ENCODE measurements at regions not wholly inside any gene's neighbourhood (a gene's known extent, or its start where the extent isn't known, plus 50 kb on each side); places are given as distances from the start of the nearest gene placed in this dataset.

- POLR2A ChIA-PET, result no interaction called here
- 0% methylated on average over 4 of the region's 4 CpGs for WGBS (ENCODE audit: low lambda C conversion rate)
Measured at GRCh38 chr1:190708418-190709057, 230.9 kb upstream of the BRINP3 start.

GRCh38 chr1:190711069-190711468, 233.4 kb upstream of the BRINP3 start:
- no peaks in the 10 kb centered on the region for H3K27me3 ChIP-seq (ENCODE audit: control insufficient read depth in 1 of 2, insufficient read depth in 2 of 2, low read length in 2 of 2)
- no TSS peak for BruUV-seq (replicated peaks)
- TF ChIP-seq, protein P1, sequence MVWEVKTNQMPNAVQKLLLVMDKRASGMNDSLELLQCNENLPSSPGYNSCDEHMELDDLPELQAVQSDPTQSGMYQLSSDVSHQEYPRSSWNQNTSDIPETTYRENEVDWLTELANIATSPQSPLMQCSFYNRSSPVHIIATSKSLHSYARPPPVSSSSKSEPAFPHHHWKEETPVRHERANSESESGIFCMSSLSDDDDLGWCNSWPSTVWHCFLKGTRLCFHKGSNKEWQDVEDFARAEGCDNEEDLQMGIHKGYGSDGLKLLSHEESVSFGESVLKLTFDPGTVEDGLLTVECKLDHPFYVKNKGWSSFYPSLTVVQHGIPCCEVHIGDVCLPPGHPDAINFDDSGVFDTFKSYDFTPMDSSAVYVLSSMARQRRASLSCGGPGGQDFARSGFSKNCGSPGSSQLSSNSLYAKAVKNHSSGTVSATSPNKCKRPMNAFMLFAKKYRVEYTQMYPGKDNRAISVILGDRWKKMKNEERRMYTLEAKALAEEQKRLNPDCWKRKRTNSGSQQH (CRISPR knock-in tag; IDR thresholded peaks at IDR 0.05; ENCODE audit: low read depth), result no peak
- TF ChIP-seq ATF3 (CRISPR knock-in tag; IDR thresholded peaks at IDR 0.05), result no peak
- H3K27ac ChIP-seq (ENCODE audit: extremely low read length, insufficient read depth, low read length), result no peak overlapping the region
- H3K36me3 ChIP-seq (replicated peaks in 1 of 2; ENCODE audit: control insufficient read depth in 1 of 2, insufficient read depth in 2 of 2, low read length in 2 of 2), result no peaks in the 10 kb centered on the region
- no peaks in the 10 kb centered on the region for H3K79me2 ChIP-seq (ENCODE audit: insufficient read depth, low read length)
- CTCF ChIA-PET (ENCODE audit: low intra/inter-chr PET ratio, low total read pairs), result no interaction called here
- no peak overlapping the region for H3K4me3 ChIP-seq (replicated peaks in 1 of 3; ENCODE audit: insufficient read depth in 1 of 3, low read depth in 2 of 3, low read length in 3 of 3)
- POLR2A ChIA-PET, result no interaction called here
- H3K4me1 ChIP-seq (ENCODE audit: insufficient read depth, low read length), result no peaks in the 10 kb centered on the region
- H3K9ac ChIP-seq (ENCODE audit: insufficient read depth, low read depth, low read length), result no peak overlapping the region
- in situ Hi-C loops (cut with HindIII; ENCODE audit: extremely low pct_ligation_motif_present, low pct_unique_long_range_greater_than_20kb) (no loop called here), intact Hi-C loops (cut with micrococcal nuclease; ENCODE audit: unreplicated experiment) (no loop called here)
- H2AFZ ChIP-seq (ENCODE audit: low read length), result no peak overlapping the region
- FAIRE-seq, result no peak
- H4K20me1 ChIP-seq (ENCODE audit: insufficient read depth, low read length), result no peaks in the 10 kb centered on the region
- H3K9me3 ChIP-seq (ENCODE audit: low read length), result no peaks in the 10 kb centered on the region
- no peak for DNase-seq (ENCODE audit: low spot score)
- no peak for ATAC-seq
- no peak overlapping the region for H3K4me2 ChIP-seq (ENCODE audit: low read depth, low read length)

More at GRCh38 chr1:190708418-190709057, 230.9 kb upstream of the BRINP3 start:
- no peaks in the 10 kb centered on the region for H3K27me3 ChIP-seq (ENCODE audit: control insufficient read depth in 1 of 2, insufficient read depth in 2 of 2, low read length in 2 of 2)
- no peak for DNase-seq (ENCODE audit: low spot score)
- no peaks in the 10 kb centered on the region for H3K79me2 ChIP-seq (ENCODE audit: insufficient read depth, low read length)
- CTCF ChIA-PET (ENCODE audit: low intra/inter-chr PET ratio, low total read pairs), result no interaction called here
- no peak overlapping the region for H3K27ac ChIP-seq (ENCODE audit: extremely low read length, insufficient read depth, low read length)
- no peak overlapping the region for H3K9ac ChIP-seq (ENCODE audit: insufficient read depth, low read depth, low read length)
- no peak overlapping the region for H3K4me3 ChIP-seq (replicated peaks in 1 of 3; ENCODE audit: insufficient read depth in 1 of 3, low read depth in 2 of 3, low read length in 3 of 3)
- H3K36me3 ChIP-seq (replicated peaks in 1 of 2; ENCODE audit: control insufficient read depth in 1 of 2, insufficient read depth in 2 of 2, low read length in 2 of 2), result no peaks in the 10 kb centered on the region
- H4K20me1 ChIP-seq (ENCODE audit: insufficient read depth, low read length), result no peaks in the 10 kb centered on the region
- intact Hi-C loops (cut with micrococcal nuclease; ENCODE audit: unreplicated experiment) (no loop called here), in situ Hi-C loops (cut with HindIII; ENCODE audit: extremely low pct_ligation_motif_present, low pct_unique_long_range_greater_than_20kb) (no loop called here)
- no peaks in the 10 kb centered on the region for H3K9me3 ChIP-seq (ENCODE audit: low read length)
- no peak overlapping the region for H2AFZ ChIP-seq (ENCODE audit: low read length)
- BruUV-seq (replicated peaks), result no TSS peak
- FAIRE-seq, result no peak
- no peak for ATAC-seq
- no peak overlapping the region for H3K4me2 ChIP-seq (ENCODE audit: low read depth, low read length)
- no peaks in the 10 kb centered on the region for H3K4me1 ChIP-seq (ENCODE audit: insufficient read depth, low read length)
- TF ChIP-seq PCBP1 (IDR thresholded peaks at IDR 0.05; ENCODE audit: borderline replicate concordance, low read depth, low read length) (0 out of 2 replicates have a peak, but pooled peaks have one; percentile 61), HNRNPK (IDR thresholded peaks at IDR 0.05; ENCODE audit: low read depth, low read length, poor library complexity, severe bottlenecking) (peak; percentile 94), ZBTB1 (CRISPR knock-in tag; IDR thresholded peaks at IDR 0.05; ENCODE audit: borderline replicate concordance) (no peak)

Data from HepG2 (cell line).